ENCODE measurements at regions not wholly inside any gene's neighbourhood (a gene's known extent, or its start where the extent isn't known, plus 50 kb on each side); places are given as distances from the start of the nearest gene placed in this dataset.
"Not testable (repeated sequence)": the region's sequence is repeated elsewhere in the genome, so short reads cannot be mapped to it uniquely, and the experiment has no call there.

DNA sequence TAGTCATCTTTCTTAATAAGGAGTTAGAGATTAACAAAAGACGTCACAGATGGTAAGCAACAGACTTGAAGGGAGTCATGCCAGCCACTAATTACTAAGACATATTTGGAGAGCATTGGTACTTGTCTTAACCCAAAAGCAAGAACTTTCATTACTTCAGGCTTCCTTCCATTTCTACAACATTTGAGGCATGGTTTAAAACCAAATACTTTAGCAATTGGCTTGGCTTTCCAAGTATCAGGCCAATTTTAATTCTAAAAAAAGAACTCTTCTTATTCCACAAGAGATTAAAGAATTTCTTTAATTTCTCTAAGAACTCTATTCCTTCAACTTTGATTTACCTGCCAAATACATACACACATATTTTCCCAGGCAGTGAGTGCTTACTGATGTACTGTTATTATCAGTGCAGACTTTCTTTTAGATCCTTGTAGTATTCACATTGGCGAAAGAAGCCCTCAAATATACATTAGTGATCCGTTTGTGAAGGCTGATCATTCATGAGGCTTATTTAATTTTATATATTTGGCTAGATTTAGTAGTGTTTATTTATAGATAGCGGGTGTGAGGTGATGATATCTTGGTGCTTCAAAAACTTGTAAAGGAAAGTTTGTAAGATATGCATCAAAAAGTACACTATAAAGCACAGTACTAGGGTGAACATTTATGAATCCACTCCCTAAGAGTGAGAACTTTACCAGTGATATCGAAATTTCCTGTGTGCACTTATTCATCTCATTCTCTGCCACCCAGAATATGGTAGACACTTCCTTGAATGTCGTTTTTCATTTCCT, 229.2 kb downstream of the MFSD1 start:
- no peak for TF ChIP-seq CTCF (IDR thresholded peaks at IDR 0.05; ENCODE audit: insufficient read depth, low read depth, low read length, missing control alignments)
- DNase-seq (ENCODE audit: low read depth): no peak
- no peak overlapping the region for H3K4me3 ChIP-seq (ENCODE audit: low read length)

- no peak for TF ChIP-seq CTCF (IDR thresholded peaks at IDR 0.05; ENCODE audit: insufficient read depth, low read depth, low read length, missing control alignments)
- no peak overlapping the region for H3K4me3 ChIP-seq (ENCODE audit: low read length)
- DNase-seq (ENCODE audit: low read depth): peak; percentile 72
Observed at GRCh38 chr3:159032311-159032710, 230.5 kb downstream of the MFSD1 start.

DNA sequence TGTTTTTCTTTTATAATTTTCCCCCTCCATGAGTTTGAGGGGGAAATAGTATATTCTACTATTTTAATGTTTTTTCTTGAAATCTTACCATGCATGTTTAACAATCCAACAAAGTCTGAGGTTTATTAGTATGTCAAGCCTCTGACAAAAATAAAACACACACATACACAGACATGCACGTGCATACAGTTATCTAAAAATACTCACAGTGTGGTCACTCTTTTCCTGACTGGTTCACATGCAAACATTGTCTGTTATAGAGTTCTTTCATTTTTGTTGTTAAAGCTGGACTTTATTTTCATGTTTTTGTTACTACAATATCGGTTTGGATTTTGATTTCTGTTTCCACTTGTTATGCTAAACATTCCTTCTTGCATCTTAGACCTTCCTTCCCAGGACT, 236.6 kb downstream of the MFSD1 start:
- no peak for TF ChIP-seq CTCF (IDR thresholded peaks at IDR 0.05; ENCODE audit: insufficient read depth, low read depth, low read length, missing control alignments)
- DNase-seq (ENCODE audit: low read depth): no peak
- no peak overlapping the region for H3K4me3 ChIP-seq (ENCODE audit: low read length)

DNA sequence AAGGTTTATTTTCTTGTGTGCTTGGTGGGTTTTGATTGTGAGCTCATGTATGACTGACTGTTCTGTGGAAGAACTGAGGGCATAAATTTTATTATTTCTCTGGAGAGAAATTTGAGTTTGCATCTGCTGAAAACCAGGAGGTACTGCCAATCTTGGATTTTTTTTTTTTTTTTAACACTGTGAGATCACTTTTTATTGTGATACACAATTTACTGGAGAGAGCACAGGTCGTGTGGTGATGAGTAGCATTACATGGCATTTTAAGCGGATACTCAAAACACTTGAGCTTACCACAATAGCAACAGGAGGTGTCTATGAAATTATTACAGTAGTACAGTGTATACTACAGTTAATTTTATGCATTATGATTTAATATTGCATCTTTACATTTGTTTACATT, 237.4 kb downstream of the MFSD1 start:
- no peak for DNase-seq (ENCODE audit: low read depth)
- no peak for TF ChIP-seq CTCF (IDR thresholded peaks at IDR 0.05; ENCODE audit: insufficient read depth, low read depth, low read length, missing control alignments)
- no peak overlapping the region for H3K4me3 ChIP-seq (ENCODE audit: low read length)

GRCh38 chr3:159045279-159045885, 243.5 kb downstream of the MFSD1 start:
- TF ChIP-seq CTCF (IDR thresholded peaks at IDR 0.05; ENCODE audit: insufficient read depth, low read depth, low read length, missing control alignments): no peak
- H3K4me3 ChIP-seq (ENCODE audit: low read length): no peak overlapping the region
- DNase-seq (ENCODE audit: low read depth): no peak

DNA sequence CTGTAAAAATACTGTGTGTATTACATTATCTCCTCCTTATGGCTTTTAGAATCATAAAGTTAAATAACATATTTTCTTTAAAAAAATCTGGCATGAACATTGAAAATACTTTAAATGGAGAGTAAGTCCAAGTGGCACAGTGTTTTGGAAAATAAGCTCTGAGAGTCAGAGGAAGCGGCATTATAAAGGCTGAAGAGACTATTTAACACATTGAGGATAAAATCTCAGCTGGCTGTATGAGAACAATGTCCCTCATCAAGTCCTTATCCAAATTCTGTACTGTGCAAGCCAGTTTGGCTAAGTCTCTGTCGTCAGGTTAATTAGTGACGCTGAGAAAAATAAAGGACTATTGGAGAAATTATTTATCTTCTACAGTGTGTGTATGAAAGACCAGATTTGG, 245.5 kb downstream of the MFSD1 start:
- TF ChIP-seq CTCF (IDR thresholded peaks at IDR 0.05; ENCODE audit: insufficient read depth, low read depth, low read length, missing control alignments): no peak
- H3K4me3 ChIP-seq (ENCODE audit: low read length): no peak overlapping the region
- no peak for DNase-seq (ENCODE audit: low read depth)

GRCh38 chr3:159052494-159052893, 250.6 kb downstream of the MFSD1 start:
- not testable (repeated sequence) for DNase-seq (ENCODE audit: low read depth); H3K4me3 ChIP-seq (ENCODE audit: low read length)
